Endometrium (tissue), 2 donors: ENCODE measurements at regions not wholly inside any gene's neighbourhood (a gene's known extent, or its start where the extent isn't known, plus 50 kb on each side); places are given as distances from the start of the nearest gene placed in this dataset.
"Not testable (repeated sequence)": the region's sequence is repeated elsewhere in the genome, so short reads cannot be mapped to it uniquely, and the experiment has no call there.

Source experiments
- FAIRE-seq: peaks from 2 replicates; lab custom pipeline; 2012; peaks lifted over from hg19 to GRCh38; lab: Jason Lieb, UNC
- donor health status: control.
- donor health status: control.

DNA sequence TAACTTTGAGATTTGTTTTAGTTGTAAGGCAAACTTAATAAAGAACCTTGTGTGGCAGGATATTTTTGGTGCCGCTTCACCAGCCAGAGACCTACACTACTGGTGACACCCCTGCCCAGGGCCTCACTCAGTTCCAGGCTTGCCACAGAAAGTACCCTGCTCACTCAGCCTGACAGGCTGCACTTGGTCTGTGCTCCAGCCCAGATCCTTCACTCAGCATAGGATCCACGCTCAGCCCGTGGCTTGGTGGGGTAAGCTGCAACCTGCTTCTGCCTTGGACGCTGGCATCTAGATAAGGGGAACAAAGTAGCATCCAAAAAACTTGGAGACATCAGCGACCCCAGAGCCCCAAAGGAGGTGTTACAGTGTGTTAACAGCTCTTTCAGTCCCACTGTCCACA is 825.5 kb downstream of the EPHA3 start:
- FAIRE-seq, result no peak

DNA sequence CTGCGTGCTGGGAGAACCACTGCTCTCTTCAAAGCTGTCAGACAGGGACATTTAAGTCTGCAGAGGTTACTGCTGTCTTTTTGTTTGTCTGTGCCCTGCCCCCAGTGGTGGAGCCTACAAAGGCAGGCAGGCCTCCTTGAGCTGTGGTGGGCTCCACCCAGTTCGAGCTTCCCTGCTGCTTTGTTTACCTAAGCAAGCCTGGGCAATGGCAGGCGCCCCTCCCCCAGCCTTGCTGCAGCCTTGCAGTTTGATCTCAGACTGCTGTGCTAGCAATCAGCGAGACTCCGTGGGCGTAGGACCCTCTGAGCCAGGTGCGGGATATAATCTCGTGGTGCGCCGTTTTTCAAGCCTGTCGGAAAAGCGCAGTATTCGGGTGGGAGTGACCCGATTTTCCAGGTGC is 837.0 kb downstream of the EPHA3 start:
- not testable (repeated sequence) for FAIRE-seq

DNA sequence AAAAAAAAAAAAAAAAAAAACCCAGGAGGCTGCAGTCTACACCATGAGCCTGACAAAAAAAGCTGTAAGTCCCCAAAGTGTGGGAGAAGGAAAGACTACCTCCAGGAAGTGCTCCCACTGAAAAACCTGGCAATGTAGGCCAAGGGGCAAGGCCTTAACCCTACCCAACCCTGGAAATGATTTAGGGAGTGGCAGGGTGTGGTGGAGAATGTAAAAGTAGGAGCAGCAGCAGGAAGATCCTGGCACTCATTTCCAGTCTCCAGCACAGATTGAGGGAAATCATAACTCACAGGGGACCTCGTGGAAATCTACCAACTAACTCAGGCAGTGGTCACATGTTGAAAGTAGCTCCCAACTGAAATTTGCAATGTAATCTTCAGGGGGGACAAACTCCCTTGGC is 839.5 kb downstream of the EPHA3 start:
- FAIRE-seq, result no peak

DNA sequence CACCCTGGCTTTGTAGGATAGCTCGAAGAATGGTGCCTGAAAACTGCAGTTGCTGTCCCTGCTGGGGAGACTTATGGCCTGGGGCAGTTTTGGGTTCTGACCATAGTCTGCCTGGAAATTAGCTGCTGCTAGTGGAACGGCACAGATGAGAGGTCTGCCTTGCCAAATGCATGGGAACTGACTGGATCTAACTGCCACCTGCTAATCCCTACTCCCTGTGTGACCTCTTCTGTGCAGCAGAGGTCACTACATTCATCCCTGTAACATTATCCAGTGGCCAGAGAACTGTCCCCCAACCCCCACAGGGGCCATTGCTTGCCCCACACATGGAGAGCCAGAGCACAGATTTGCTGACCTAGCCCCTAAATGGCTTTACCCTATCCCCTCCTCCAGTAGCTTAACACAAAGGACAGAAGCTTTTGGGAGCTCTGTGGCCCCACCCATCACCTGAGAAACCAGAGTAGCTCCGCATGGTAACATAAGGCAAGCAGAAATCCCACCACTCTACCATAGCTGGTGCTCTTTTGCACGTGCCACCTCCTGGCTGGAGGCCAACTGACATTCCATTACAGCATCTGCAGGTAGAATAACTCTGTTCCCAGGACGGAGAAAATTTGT is 840.0 kb downstream of the EPHA3 start:
- FAIRE-seq, result no peak

DNA sequence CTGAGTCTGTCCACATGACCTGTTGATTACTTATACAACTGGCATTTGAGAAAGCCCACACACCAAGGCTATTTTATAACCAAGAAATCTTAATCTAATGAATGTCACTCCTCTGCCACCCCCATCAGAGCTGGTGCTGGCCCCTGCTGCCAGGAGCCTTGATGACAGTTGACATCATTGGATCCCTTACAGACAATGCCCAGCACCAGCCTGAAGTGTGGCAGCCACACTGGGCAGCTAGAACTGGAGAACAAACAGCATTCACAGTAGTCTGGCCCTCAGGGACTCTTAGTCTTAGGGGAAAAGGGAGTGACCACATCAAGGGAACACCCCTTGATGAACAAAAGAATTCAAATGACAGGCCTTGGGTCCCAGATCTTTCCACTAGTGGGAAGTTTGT is 840.6 kb downstream of the EPHA3 start:
- FAIRE-seq, result no peak

DNA sequence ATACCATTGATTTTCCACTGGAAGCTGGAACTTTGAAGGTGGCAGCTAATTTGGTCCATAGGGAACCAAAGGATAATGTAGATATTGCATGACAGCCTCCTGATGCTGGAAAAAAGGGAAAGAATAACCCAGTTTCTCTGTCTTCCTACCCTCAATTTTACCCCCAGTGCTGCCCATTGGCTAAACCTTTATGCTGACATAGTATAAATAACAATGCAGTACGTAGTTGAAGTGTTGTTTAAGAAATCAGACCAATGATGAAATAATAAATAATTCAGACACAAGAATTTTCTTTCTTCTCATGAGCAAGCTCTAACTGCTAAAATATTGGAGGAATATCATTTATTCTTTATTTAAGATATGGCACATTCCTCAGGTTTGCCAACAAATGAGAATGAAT is 843.4 kb downstream of the EPHA3 start:
- no peak for FAIRE-seq

DNA sequence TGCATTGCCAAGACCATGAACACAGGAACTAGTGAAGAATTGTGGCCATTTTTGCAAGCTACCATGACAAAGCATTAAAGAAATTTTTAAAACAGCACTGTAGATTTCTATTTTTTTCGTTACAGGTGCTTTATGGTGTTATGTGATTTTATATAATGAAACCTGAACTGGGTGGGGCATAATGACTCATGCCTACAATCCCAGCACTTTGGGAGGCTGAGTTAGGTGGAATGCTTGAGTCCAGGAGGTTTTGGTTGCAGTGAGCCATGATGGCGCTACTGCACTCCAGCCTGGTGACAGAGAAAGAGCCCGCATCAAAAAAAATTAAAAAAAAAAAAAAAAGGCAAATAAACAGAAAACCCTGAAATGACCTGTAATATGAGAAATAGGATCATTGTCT is 846.7 kb downstream of the EPHA3 start:
- no peak for FAIRE-seq

DNA sequence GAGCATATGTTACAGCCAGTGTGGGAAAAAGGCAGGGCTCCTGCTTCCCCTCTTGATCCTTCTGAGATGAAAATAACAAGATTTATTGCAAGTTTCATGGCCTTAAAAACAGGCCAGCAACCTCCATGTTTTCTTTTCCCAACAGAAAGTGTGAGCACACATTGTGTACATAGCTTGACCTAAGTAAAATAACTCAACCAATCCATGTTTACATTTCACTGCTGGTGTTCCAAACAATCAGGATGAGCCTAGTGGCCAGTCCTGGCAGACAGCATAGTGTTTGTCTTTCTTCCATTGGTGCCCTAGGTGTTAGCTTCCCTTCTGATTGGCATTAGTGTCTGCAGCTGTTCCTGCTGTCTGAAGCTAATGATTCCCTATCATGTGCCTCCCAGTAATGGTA is 847.7 kb downstream of the EPHA3 start:
- no peak for FAIRE-seq

DNA sequence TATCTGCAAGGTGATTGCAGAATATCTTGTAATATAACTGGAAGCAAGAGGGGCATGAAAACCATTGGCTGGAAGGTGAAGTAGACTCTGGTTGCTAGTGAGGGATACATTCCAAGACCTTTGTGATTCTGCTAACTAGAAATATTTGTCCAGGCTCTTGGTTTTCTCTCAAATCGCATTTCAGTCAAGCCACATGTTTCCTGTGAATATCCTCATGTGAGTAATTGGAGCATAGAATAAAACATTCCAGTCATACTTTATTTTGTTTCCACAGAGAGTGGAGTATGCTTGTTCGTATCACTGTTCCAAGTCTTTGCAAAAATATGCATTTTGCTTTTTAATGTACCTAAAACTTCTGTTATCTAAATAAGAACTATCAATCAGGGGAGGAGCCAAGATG is 850.0 kb downstream of the EPHA3 start:
- no peak for FAIRE-seq

DNA sequence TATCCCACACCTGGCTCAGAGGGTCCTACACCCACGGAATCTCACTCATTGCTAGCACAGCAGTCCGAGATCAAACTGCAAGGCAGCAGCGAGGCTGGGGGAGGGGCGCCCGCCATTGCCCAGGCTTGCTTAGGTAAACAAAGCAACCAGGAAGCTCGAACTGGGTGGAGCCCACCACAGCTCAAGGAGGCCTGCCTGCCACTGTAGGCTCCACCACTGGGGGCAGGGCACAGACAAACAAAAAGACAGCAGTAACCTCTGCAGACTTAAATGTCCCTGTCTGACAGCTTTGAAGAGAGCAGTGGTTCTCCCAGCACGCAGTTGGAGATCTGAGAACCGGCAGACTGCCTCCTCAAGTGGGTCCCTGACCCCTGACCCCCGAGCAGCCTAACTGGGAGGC is 850.7 kb downstream of the EPHA3 start:
- FAIRE-seq, result not testable (repeated sequence)

DNA sequence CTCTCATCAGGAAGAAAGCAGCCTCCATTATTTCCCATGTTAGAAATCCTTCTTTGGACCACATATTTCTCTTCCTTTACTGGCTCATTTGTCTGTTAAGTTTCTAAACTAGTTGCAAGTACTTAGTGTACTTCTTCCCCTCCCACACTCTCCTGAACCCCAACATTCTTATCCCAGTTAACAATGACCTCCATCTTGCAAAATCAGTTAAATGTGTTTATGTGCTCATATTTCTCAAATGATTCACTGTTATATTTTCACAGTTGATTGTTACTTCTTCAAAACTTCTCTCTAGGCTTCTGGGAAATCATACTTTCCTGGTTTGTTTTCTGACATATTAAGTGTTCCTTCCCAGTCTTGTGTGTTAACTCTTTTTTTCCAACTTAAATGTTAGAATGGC is 856.9 kb downstream of the EPHA3 start:
- no peak for FAIRE-seq

DNA sequence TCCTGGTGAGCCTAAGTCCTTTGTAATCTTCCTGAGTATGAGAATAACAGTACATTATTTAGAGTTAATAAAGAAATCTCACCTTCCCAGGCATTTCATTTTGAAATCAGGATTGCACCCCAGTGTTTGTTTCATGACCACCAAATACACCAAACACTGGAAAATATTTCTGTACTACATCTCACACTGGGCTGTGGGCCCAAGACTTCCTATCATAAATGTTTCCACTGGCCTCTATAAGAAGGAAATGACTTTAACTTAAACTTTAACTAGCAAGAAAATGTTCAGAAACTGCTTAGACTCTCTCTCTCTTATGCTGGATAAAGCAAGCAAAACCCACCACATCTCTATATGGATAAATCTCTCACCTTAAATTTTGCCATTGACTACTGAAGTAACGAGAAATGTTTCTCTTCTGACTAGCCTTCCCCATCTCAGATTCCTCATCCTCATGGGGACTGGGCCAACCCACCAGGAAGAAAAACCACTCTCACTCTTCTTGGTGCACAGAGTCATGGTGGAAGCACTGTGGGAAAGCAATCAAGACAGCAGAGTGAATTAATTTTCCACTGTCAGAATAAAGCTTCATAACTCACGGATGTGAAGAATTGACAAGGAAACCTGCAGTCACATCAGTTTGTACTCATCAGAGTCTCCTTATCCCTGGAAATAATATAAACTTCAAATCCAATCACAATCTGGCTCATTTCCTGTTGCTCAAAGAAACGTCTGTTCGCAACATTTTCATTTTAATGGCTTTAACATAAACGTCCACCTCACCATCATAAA is 859.6 kb downstream of the EPHA3 start:
- FAIRE-seq, result no peak

DNA sequence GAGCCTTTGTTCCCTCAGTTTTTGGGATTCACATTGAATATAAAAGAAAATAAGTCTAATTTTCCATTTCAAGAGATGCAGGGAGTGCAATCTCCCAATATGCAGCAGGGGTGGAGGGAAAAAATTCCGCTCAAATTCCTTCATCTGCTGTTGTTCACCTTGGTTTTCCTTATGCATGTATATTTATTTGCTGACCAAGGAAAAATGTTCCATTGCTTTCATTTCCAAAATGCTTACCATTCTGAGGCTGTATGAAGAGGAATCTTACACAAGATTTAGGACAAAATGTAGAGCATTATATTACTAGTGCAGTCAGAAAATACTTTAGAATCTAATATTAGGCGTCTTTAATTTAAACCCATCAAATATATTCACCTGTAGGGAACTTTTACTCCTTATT is 863.9 kb downstream of the EPHA3 start:
- no peak for FAIRE-seq

DNA sequence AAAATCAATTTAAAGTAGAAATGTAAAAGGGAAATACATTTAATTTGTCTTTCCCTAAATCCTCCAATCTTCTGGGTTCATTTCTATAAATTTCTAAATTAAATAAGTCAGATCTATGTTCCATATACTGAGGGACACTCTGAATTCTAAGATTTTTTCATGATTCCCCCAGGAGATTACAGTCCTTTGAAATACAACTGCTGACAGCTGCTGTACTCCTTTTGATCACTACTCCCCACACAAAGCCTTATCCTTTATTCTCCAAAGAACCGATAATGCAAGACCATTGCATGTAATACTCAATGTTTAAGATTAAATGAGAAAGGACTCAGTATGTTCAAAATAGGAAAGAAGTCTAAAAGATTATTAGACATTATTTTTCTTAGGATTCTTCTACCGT is 865.7 kb downstream of the EPHA3 start:
- FAIRE-seq, result no peak

DNA sequence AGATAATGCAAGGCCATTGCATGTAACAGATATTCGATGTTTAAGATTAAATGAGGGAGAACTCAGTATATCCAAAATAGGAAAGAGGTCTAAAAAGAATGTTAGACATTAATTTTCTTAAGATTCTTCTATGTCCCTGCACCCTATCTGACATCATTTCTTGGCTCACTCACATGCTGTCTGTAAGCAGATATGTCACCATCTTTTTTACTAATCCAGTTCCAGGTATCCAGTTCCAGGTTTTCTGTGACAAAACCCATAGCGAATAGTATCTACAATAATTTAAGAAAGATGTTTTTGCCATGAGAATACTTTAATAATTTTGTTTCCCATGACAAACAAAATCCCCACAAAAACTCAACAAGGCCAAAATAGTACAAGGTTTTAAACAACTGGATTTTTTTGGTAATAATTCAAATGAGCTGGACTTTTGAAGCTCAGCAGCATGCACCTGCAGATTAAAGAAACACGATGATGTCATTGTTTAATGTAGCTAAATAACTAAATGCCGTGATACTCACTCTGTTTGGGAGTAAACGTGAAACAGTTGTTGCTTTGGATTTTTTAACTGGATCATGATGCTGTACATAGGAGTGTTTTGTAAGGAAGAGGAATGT is 867.6 kb downstream of the EPHA3 start:
- no peak for FAIRE-seq

DNA sequence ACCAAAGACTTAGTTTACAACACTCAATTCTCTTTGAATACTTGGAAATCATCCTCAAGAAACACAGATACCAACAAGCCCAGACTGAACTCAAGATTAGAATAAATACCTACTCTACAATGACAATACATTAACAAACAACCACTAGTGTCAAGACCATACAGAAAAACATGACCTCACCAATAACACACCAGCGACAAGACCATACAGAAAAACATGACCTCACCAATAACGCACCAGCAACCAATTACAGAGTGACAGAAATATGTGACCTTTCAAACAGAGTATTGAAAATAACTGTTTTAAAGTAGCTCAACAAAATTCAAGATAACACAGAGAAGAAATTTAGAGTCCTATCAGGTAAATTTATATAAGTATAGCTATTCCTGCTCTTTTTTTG is 876.0 kb downstream of the EPHA3 start:
- no peak for FAIRE-seq

DNA sequence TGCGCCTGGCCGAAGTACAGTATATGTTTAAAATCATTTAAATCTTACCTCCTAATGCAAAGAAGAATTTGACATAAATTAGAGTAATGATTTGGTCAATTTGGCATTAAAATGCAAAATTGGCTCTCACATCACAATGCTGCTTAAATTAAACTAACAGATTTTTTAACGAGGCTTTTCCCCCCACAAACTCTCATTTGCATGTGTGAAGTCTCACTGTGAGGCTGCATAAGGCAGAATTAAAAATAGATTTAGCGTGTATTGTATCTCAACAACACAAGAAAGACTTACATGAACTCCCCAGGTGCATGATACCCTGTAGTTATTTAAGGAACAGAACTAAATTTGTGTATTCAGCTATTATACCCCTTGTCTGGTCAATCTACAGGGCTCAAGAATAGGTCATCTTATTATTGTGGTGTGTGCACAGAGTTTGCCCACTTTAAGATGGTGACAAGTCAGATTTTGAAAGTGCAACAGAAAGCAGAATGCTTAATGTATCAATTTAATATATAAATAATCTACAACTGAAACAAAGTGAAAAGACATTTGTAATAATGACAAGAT is 897.9 kb downstream of the EPHA3 start:
- no peak for FAIRE-seq

DNA sequence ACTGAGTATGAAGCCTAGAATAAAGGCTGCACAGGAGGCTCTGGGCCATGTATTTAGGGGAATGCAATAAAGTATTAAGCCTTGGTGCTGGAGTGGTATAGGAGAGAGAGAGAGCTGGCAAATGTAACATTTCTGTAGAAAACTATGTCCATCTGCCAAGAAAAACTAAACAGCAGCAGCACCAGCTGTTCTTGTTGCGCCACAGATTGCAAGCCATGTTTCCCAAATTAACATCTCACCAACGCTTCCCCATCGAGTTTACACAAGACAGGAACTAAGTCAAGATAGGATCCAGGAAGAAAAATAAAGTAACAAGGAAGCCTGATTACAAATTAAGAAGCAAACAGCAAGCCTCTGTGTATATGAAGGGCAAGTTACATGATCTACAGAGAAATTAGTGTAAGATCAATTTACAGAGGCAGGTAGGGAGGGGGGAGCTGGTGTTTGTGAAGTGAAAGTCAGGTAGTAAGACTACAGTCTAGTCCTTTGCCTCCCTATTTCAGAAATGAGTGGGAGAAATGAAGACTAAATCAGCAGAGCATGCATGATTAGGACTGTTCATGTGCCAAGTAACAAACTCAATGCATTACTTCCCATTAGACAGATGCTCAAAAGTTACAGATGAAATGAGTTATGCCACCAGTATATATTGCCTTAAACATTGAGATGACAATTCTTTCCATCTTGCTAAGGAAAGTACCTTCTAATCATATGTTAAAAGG is 900.5 kb downstream of the EPHA3 start:
- FAIRE-seq, result no peak

DNA sequence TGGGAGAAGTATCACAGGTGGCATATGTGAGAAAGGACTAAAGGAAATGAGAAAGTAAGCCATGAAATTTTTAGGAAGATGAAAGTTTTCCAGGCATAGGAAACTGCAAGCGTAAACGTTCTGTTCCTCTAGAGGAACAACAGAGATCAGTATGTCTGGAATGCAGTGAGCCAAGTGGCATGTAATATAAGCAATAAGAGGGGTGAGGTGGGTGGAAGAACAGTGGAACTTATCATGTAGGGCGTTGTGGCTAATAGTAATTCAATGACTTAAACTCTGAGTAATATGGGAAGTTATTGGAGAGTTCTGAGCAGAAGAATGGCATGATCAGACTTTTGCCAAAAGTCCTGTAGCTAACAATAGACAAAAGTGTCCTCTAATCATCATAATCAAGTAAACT is 902.9 kb downstream of the EPHA3 start:
- FAIRE-seq, result no peak

DNA sequence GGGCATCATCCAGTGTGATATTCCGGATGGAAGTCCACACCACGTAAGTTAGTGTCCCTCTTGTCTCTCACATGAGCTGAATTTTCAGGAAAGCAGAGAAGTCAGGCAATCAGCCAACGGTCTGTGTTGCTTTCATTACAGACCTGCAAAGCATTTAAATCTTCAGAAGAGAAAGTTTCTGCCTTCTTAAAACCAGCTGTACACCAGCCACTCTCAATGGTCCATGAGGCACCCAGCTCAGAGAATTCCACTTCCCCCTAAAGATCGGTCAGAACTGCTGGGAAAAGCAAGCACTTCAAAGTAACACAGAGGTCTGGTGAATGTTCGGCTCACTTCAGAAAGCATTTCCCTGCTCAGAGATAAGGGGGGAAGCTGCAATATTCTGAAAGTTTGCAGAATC is 903.7 kb downstream of the EPHA3 start:
- no peak for FAIRE-seq

DNA sequence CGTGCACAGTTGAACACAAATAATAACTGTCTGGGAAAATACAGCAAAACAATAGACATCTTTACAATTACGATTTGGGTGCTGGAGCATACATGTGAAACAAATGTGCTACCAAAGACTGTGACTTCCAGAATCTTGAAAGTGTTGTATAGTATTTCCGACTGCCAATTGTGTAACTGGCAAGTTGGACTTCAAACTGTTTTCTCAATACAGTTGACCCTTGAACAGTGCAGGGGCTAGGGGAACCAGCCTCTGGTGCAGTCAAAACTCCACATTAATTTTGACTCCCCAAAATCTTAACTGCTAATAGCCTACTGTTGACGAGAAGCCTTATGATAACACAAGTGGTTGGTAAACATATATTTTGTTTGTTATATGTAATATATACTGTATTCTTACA is 904.2 kb downstream of the EPHA3 start:
- no peak for FAIRE-seq

DNA sequence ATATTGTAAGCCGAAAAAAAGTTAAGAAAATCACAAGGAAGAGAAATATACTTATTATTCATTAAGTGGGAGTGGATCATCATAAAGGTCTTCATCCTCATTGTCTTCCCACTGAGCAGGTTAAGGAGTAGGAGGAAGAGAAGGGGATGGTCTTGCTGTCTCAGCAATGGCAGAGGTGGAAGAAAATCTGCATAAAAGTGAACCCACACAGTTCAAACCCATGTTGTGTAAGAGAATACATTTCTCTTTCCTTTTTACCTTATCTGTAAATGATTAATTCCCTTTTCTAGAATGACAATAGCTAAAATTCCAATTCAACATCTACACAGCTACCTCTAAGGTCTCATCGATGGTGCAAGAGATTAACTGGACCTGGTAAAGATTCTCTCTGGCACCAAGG is 904.6 kb downstream of the EPHA3 start:
- FAIRE-seq, result no peak
